ENCODE measurements at regions not wholly inside any gene's neighbourhood (a gene's known extent, or its start where the extent isn't known, plus 50 kb on each side); places are given as distances from the start of the nearest gene placed in this dataset.

GRCh38 chr4:58214376-58214775 is 1104.2 kb upstream of the IGFBP7 start:
- no peak for TF ChIP-seq POLR2A (IDR thresholded peaks at IDR 0.05)
- TF ChIP-seq POLR2AphosphoS5 (IDR thresholded peaks at IDR 0.05), result no peak
- TF ChIP-seq CTCF (IDR thresholded peaks at IDR 0.05), result no peak

Data from suprapubic skin (tissue), 4 donors.